ENCODE measurements at regions not wholly inside any gene's neighbourhood (a gene's known extent, or its start where the extent isn't known, plus 50 kb on each side); places are given as distances from the start of the nearest gene placed in this dataset.

DNA sequence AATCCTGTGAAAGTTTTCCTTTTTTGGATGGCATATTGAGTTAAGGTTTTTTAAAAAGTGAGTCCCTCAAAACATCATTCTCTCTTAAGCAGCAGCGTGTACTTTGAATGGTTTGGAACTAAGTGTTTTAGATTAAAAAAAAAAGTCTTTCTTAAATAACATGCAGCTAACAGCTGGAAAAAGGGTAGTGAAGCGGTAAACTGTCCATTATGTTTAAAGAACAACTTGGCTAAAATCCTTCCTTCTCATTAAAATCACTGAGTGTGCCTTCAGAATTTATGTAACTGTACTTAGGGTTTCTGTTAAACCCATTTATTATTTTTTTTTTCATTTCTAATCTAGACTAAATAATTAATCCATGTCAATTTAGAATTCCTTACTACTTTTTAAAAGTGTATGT lies 254.2 kb upstream of the ADAMTS5 start:
- Mint-ChIP-seq H3K9me3 (ENCODE audit: low read depth, unreplicated experiment) (peaks cover 4% of the 10 kb centered on the region), H3K27ac (ENCODE audit: unreplicated experiment) (no peak overlapping the region), H3K4me1 (ENCODE audit: low read depth, unreplicated experiment) (no peaks in the 10 kb centered on the region), H3K27me3 (ENCODE audit: unreplicated experiment) (no peaks in the 10 kb centered on the region), H3K36me3 (ENCODE audit: insufficient read depth, unreplicated experiment) (no peaks in the 10 kb centered on the region), H3K4me3 (ENCODE audit: low read depth, unreplicated experiment) (no peak overlapping the region)
- BruUV-seq (replicated peaks): no TSS peak
- intact Hi-C loops (cut with micrococcal nuclease; ENCODE audit: unreplicated experiment): no loop called here
- TF ChIP-seq, protein P1, sequence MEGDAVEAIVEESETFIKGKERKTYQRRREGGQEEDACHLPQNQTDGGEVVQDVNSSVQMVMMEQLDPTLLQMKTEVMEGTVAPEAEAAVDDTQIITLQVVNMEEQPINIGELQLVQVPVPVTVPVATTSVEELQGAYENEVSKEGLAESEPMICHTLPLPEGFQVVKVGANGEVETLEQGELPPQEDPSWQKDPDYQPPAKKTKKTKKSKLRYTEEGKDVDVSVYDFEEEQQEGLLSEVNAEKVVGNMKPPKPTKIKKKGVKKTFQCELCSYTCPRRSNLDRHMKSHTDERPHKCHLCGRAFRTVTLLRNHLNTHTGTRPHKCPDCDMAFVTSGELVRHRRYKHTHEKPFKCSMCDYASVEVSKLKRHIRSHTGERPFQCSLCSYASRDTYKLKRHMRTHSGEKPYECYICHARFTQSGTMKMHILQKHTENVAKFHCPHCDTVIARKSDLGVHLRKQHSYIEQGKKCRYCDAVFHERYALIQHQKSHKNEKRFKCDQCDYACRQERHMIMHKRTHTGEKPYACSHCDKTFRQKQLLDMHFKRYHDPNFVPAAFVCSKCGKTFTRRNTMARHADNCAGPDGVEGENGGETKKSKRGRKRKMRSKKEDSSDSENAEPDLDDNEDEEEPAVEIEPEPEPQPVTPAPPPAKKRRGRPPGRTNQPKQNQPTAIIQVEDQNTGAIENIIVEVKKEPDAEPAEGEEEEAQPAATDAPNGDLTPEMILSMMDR (IDR thresholded peaks at IDR 0.05; ENCODE audit: unreplicated experiment): no peak
- no peak for DNase-seq
- CTCF ChIA-PET: no interaction called here

DNA sequence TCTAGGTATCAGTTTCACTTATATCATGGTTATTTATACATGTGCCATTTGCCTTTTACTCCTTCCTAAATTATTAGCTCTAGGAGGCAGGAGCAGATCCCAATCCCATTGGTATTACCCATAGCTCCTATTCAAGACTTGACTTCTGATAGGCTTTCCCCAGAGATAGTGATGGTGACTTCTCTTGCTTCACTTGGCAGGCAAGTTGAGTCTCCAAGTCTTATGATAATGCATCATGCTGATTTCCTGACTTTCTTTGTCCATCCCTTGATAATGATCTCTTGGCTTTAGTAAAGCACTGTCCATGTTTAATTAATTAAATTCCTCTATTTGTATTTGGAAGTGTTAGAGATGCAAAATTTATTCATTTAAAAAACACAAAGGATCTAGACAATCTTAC lies 253.5 kb upstream of the ADAMTS5 start:
- CTCF ChIA-PET: no interaction called here
- intact Hi-C loops (cut with micrococcal nuclease; ENCODE audit: unreplicated experiment): no loop called here
- Mint-ChIP-seq H3K9me3 (ENCODE audit: low read depth, unreplicated experiment) (peaks cover 4% of the 10 kb centered on the region), H3K4me1 (ENCODE audit: low read depth, unreplicated experiment) (no peaks in the 10 kb centered on the region), H3K27me3 (ENCODE audit: unreplicated experiment) (no peaks in the 10 kb centered on the region), H3K4me3 (ENCODE audit: low read depth, unreplicated experiment) (no peak overlapping the region), H3K27ac (ENCODE audit: unreplicated experiment) (no peak overlapping the region), H3K36me3 (ENCODE audit: insufficient read depth, unreplicated experiment) (no peaks in the 10 kb centered on the region)
- no TSS peak for BruUV-seq (replicated peaks)
- TF ChIP-seq, protein P1 (IDR thresholded peaks at IDR 0.05; ENCODE audit: unreplicated experiment): no peak
- no peak for DNase-seq

GRCh38 chr21:27219068-27219467 lies 252.2 kb upstream of the ADAMTS5 start:
- Mint-ChIP-seq H3K36me3 (ENCODE audit: insufficient read depth, unreplicated experiment) (no peaks in the 10 kb centered on the region), H3K27me3 (ENCODE audit: unreplicated experiment) (no peaks in the 10 kb centered on the region), H3K4me1 (ENCODE audit: low read depth, unreplicated experiment) (no peaks in the 10 kb centered on the region), H3K4me3 (ENCODE audit: low read depth, unreplicated experiment) (no peak overlapping the region), H3K9me3 (ENCODE audit: low read depth, unreplicated experiment) (peaks cover 4% of the 10 kb centered on the region), H3K27ac (ENCODE audit: unreplicated experiment) (no peak overlapping the region)
- TF ChIP-seq, protein P1 (IDR thresholded peaks at IDR 0.05; ENCODE audit: unreplicated experiment): no peak
- no peak for DNase-seq
- intact Hi-C loops (cut with micrococcal nuclease; ENCODE audit: unreplicated experiment): no loop called here
- no TSS peak for BruUV-seq (replicated peaks)
- CTCF ChIA-PET: no interaction called here

DNA sequence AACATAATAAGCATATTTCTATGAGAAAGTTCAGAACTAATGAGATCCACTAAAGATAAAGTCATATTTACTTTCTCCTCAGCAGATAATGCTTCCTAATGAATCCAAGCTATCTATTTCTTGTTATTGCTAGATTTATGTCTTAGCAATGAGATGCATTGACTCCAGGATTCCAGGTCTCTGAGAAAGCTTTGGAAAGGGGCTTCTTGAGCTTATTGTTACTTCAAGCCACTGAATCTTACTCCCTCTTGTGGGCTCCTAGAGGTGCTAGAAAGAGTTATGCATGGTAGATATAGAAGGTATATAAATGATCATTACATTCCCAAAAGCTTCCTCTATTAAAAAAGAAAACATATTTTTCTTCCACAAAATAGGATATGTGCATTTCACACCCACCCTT lies 246.4 kb upstream of the ADAMTS5 start:
- Mint-ChIP-seq H3K36me3 (ENCODE audit: insufficient read depth, unreplicated experiment) (no peaks in the 10 kb centered on the region), H3K27me3 (ENCODE audit: unreplicated experiment) (no peaks in the 10 kb centered on the region), H3K9me3 (ENCODE audit: low read depth, unreplicated experiment) (peaks cover 4% of the 10 kb centered on the region), H3K27ac (ENCODE audit: unreplicated experiment) (no peak overlapping the region), H3K4me1 (ENCODE audit: low read depth, unreplicated experiment) (no peaks in the 10 kb centered on the region), H3K4me3 (ENCODE audit: low read depth, unreplicated experiment) (no peak overlapping the region)
- intact Hi-C loops (cut with micrococcal nuclease; ENCODE audit: unreplicated experiment): no loop called here
- TF ChIP-seq, protein P1 (IDR thresholded peaks at IDR 0.05; ENCODE audit: unreplicated experiment): no peak
- no TSS peak for BruUV-seq (replicated peaks)
- CTCF ChIA-PET: interaction anchor here (1.8 kb wide), 1 partner anchor 13 kb away, joined by 4 read pairs; no protein-coding TSS in a partner anchor
- DNase-seq: no peak
